WI38 (cell line): ENCODE measurements at regions not wholly inside any gene's neighbourhood (a gene's known extent, or its start where the extent isn't known, plus 50 kb on each side); places are given as distances from the start of the nearest gene placed in this dataset.

Experiments
- H3K4me3 ChIP-seq: 2 replicates; pipeline ENCODE4 v1.5.1; 2011; ENCODE audit warnings: low read depth, mild to moderate bottlenecking, control low read depth, low read length
- TF ChIP-seq, protein P1 (sequence below): IDR thresholded peaks from 2 replicates; pipeline ENCODE4 v1.5.1; 2012; ENCODE audit warnings: low read depth, mild to moderate bottlenecking, control low read depth, low read length

DNA sequence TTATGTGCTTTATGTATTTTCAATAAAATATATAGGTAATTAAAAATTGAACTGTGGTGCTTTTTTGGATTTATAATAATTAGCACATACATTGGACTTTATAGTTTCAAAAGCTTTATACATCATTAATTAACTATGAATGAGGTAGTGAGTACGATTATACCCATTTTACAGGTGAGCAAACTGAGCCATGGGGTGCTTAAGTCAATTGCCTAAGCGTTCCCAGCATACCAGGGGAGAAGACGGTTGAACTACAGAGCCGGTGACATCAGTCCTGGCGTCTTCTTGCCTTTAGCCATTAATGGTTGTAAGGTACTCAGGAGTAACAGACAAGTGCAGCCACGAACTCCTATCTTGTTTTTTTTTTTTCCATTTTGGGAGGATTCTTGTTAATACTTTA, 172.8 kb downstream of the GATA3 start:
- TF ChIP-seq, protein P1, sequence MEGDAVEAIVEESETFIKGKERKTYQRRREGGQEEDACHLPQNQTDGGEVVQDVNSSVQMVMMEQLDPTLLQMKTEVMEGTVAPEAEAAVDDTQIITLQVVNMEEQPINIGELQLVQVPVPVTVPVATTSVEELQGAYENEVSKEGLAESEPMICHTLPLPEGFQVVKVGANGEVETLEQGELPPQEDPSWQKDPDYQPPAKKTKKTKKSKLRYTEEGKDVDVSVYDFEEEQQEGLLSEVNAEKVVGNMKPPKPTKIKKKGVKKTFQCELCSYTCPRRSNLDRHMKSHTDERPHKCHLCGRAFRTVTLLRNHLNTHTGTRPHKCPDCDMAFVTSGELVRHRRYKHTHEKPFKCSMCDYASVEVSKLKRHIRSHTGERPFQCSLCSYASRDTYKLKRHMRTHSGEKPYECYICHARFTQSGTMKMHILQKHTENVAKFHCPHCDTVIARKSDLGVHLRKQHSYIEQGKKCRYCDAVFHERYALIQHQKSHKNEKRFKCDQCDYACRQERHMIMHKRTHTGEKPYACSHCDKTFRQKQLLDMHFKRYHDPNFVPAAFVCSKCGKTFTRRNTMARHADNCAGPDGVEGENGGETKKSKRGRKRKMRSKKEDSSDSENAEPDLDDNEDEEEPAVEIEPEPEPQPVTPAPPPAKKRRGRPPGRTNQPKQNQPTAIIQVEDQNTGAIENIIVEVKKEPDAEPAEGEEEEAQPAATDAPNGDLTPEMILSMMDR, result no peak
- no peak overlapping the region for H3K4me3 ChIP-seq

DNA sequence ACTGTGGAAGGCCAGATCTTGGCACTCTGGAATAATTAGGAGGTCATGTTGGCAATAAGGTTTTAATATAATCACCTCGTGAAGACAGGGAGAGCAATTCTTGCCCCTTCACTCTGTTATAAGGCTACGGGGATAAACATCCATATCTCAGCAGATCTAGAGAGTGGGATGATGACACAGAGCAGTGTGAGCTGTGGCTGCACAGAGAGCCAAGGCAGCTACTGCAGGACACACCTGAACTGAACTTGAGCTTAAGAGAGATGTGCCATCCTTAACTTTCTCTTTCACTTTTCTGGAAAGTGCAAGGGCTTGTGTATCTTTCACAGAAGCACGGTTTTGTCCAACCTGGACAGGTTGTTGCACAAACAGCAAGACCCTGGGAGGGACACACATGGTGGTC, 174.7 kb downstream of the GATA3 start:
- peak overlapping the region; percentile 28 for H3K4me3 ChIP-seq
- TF ChIP-seq, protein P1, result no peak

DNA sequence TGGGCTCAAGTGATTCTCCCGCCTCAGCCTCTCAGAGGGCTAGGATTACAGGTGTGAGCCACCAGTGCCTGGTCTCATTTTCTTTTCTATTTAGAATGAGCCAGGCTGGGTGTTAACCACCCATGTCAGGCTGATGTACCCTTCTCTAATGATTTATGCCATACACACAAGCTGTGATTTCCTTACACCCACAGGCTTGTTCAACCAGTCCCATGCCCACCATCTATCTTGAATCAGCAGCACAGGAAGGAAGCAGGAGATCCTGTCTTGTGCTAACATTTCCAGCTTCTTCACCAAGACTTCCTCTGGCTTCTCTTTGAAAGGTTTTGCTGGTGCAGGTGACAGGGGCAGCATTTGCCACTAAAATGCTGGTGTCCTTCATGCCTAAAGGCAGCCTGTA, 176.4 kb downstream of the GATA3 start:
- H3K4me3 ChIP-seq, result no peak overlapping the region
- TF ChIP-seq, protein P1, result no peak

DNA sequence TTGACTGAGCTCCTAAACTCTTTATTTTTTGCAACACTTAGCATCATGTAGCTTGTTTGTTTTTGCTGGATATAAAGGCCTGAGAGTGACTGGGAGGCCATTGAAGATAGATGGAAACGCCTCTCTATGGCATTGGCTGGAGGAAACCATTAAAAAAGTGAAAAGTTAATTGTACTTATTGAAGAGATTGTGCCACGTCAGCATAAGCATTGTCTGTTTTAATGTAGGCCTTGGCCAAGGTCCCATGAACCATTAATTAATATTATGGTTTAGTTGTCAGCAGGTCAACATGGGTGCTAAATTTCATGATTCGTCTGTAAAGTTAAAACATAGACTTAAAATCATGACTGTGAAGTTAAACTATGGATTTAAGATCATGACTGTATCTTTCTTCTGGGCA, 178.6 kb downstream of the GATA3 start:
- TF ChIP-seq, protein P1, result no peak
- no peak overlapping the region for H3K4me3 ChIP-seq

DNA sequence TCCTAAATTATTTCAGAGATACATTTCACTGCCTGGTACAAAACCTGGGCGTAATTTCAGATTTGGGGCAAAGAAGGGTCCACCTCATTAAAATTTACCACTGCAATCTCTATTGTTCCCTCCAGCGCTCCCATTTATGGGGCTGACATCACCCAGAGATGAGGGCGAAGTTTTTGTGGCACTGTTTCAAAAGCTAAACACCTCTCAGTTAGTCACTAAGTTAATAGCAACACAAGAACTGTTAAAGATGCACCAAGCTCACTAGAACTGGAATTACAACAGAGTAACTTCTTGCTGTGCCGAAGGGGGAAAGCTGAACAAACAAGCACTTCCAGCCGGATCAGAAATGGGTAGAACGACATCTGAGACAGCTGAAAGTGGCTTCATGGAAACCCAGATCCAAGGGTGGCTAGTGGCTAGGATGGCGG, 179.4 kb downstream of the GATA3 start:
- no peak overlapping the region for H3K4me3 ChIP-seq
- TF ChIP-seq, protein P1, result no peak

DNA sequence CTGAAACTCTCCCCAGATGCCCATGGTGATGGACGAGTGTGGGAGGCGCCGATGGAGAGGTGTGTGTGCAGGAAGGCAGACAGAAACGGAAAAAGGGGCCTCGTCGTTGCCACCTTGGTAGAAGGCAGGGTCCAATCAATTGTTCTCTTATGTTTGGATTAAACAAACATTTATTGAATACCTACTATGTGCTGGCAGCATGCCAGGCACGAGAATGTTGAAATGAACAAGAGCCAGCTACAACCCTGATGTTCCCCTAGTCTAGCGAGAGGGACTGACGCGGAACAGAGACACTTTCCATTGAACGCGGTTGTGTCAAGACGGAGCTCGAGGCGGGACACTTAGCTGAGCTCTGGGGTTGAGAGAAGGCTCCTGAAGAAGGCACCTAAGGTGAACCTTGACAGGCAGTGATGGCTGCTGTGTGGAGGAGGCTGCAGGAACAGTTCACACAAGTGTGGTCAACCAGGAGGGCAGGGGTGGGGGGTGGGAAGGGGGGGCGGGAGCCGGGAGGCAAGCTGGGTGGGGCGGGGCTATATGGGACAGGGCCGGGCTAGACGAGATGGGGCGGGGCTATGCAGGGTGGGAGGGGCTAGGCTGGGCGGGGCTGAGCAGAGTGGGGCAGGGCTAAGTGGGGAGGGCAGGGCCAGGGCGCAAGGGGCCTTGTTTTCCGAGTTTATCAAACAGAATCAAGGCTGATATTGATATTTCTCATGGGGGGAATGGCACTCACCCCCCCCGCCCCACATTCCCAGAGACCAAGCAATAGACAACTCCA, 181.0 kb downstream of the GATA3 start:
- H3K4me3 ChIP-seq, result no peak overlapping the region
- TF ChIP-seq, protein P1, result no peak

DNA sequence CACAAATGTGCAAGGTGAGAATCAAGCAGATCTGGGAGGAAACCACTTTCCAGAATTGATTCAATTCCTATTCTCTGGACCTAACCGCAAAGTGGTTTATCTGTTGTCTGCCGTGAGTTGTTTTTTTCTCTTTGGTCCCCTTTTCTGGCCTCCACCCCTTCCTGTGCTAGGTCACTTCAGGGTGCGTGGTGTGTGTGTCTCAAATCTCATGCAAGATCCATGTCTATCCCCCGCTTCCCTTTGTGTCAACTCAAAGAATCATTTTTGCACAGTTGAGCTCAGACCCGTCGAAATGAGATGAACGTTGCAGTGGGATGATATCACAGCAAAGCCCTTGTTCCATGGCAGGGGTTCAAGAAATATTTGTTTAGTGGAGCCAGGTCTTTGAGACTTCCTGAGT, 184.5 kb downstream of the GATA3 start:
- H3K4me3 ChIP-seq, result no peak overlapping the region
- TF ChIP-seq, protein P1, result no peak
